Left lung (tissue), 4 donors: ENCODE measurements at regions not wholly inside any gene's neighbourhood (a gene's known extent, or its start where the extent isn't known, plus 50 kb on each side); places are given as distances from the start of the nearest gene placed in this dataset.

Experiments used
- ATAC-seq: fragments of 200-7000 bp; cut with Tn5 transposase; one replicate; pipeline ENCODE4 v1.9.1; 2020; ENCODE audit warnings: moderate library complexity
- DNase-seq, 4 donors: peaks; one replicate each; pipeline ENCODE4 v3.0.0-alpha.2; 2013 to 2020
- H3K27ac ChIP-seq, 2 donors: fragments of 200-600 bp; sonication (generic) in 1 of 2; one replicate each; pipeline versions ENCODE4 v1.5.0 to v1.8.0; 2020 to 2021
- H3K27me3 ChIP-seq, 2 donors: fragments of 200-600 bp; sonication (generic) in 1 of 2; one replicate each; pipeline versions ENCODE4 v1.5.0 to v1.8.0; 2020 to 2021
- H3K36me3 ChIP-seq, 2 donors: fragments of 200-600 bp; sonication (generic) in 1 of 2; one replicate each; pipeline versions ENCODE4 v1.5.0 to v1.8.0; 2020 to 2021
- H3K4me1 ChIP-seq, 2 donors: fragments of 200-600 bp; one replicate each; pipeline ENCODE4 v1.8.0; 2021
- H3K4me3 ChIP-seq, 2 donors: fragments of 200-600 bp; sonication (generic) in 1 of 2; one replicate each; pipeline versions ENCODE4 v1.5.0 to v1.8.0; 2020 to 2021; ENCODE audit warnings: mild to moderate bottlenecking in 1 of 2
- H3K9me3 ChIP-seq, 2 donors: fragments of 200-600 bp; sonication (generic) in 1 of 2; one replicate each; pipeline versions ENCODE4 v1.5.0 to v1.8.0; 2020 to 2021
- intact Hi-C, 2 donors: fragments of 100-400 bp; cut with DNase I; formaldehyde crosslinking; loops; one replicate each; pipeline versions ENCODE4 v1.11.2 to v1.14.2; 2022
- TF ChIP-seq, protein P1 (sequence below), 2 donors: fragments of 200-600 bp; sonication (generic) in 1 of 2; IDR thresholded peaks; one replicate each; pipeline versions ENCODE4 v1.5.0 to v1.8.0; 2021; ENCODE audit warnings: antibody characterized with exemption in 2 of 2
- donor health status: DM: no; HTN: yes; CAD: no.
- donor health status: DM: no; HTN: no; CAD: no.

DNA sequence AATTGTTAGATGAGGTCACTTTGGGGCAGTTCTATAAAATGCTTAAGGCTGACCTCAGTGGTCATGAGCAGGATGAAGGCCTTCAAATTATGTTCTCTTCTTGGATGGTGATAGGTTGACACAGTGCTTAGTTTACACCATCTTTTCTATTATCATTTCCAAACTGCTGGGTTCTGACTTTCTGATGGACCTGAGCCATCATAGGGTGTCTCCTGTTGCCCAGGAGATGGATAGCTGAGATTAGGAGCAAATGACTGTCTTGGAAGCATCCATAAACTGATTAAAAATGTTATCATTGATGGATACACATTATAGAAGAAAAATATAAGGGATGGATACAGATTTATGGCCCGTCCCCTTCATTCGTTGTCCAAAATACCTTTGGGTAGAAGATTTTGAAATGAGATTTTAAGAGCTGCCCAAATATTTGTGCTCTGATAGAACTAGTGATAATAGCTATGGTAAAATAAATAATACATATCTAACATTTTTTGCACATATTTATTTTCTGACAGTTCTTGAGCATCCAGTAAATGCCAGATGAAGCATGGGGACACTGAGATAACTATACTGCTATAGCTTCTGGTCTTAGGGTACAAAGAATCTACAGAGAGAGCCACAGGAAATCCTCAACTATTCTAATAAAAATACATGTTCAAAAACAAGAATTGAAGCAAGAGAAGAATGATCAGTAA lies 839.4 kb upstream of the LCORL start:
- Histone ChIP-seq H3K9me3 (no peaks in the 10 kb centered on the region), H3K27ac (no peak overlapping the region), H3K4me3 (no peak overlapping the region), H3K36me3 (no peaks in the 10 kb centered on the region), H3K27me3 (no peaks in the 10 kb centered on the region), H3K4me1 (no peaks in the 10 kb centered on the region)
- intact Hi-C loops: no loop called here
- no peak for ATAC-seq
- no peak for DNase-seq
- TF ChIP-seq, protein P1, sequence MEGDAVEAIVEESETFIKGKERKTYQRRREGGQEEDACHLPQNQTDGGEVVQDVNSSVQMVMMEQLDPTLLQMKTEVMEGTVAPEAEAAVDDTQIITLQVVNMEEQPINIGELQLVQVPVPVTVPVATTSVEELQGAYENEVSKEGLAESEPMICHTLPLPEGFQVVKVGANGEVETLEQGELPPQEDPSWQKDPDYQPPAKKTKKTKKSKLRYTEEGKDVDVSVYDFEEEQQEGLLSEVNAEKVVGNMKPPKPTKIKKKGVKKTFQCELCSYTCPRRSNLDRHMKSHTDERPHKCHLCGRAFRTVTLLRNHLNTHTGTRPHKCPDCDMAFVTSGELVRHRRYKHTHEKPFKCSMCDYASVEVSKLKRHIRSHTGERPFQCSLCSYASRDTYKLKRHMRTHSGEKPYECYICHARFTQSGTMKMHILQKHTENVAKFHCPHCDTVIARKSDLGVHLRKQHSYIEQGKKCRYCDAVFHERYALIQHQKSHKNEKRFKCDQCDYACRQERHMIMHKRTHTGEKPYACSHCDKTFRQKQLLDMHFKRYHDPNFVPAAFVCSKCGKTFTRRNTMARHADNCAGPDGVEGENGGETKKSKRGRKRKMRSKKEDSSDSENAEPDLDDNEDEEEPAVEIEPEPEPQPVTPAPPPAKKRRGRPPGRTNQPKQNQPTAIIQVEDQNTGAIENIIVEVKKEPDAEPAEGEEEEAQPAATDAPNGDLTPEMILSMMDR (IDR thresholded peaks at IDR 0.05): no peak

DNA sequence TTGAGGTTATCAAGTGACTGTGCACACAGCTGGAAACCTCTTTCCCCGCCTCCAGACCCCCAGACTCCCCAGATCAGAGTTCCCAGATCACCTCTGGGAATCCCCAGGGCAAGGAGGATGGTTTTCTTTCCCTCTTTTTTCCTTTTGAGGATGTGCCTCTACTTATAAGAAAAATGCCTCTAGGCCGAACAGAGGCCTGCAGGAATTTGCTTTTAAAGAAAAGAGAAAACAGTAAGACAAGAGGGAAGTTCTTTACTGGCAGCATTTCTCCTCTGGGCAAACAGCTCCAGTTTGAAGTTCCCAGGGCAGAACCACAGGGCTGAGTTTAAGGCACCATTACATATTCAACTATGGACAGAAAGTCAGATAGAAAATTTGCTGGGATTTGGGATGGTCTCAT lies 837.9 kb upstream of the LCORL start:
- Histone ChIP-seq H3K9me3 (no peaks in the 10 kb centered on the region), H3K27me3 (no peaks in the 10 kb centered on the region), H3K27ac (no peak overlapping the region), H3K4me1 (no peaks in the 10 kb centered on the region), H3K36me3 (no peaks in the 10 kb centered on the region), H3K4me3 (no peak overlapping the region)
- TF ChIP-seq, protein P1 (IDR thresholded peaks at IDR 0.05): no peak
- DNase-seq (no peak), ATAC-seq (no peak)
- intact Hi-C loops: no loop called here

DNA sequence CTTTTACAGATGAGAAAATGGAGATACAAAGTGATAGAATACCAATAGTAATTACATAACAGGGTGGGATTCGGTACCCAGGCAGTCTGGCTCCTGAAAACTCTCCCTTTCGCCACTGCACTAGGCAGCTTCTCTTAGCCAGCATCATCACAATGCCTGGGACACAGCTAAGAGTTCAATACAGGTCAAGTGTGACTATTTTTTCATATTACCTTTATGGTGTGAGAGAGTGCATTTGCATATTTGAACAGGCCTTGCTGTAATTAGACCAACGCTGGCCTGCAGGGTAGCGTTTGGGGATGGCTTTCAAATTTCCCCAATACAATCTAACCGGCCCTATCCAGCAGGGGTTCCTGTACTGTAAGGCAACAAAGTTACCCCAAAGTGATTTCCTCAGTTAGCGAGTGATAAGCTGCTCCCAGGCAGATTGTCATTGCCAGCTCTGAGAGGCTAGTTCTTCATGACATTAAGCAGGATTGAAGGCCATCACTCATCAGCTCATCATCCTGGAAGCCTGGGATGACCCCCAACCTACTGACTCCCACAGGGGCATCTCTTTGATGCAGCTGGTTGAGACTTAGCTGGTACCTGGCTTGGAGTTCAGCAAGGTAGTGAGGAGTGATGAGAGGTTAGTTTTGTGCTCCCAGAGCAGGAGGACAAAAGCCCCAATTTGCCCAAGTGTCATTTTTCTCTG lies 836.8 kb upstream of the LCORL start:
- TF ChIP-seq, protein P1 (IDR thresholded peaks at IDR 0.05): no peak
- no peak overlapping the region for H3K4me3 ChIP-seq
- no peaks in the 10 kb centered on the region for H3K36me3 ChIP-seq
- H3K27me3 ChIP-seq: no peaks in the 10 kb centered on the region
- H3K9me3 ChIP-seq: no peaks in the 10 kb centered on the region
- no peaks in the 10 kb centered on the region for H3K4me1 ChIP-seq
- no peak overlapping the region for H3K27ac ChIP-seq
- DNase-seq (no peak), ATAC-seq (no peak)
- intact Hi-C loops: no loop called here

DNA sequence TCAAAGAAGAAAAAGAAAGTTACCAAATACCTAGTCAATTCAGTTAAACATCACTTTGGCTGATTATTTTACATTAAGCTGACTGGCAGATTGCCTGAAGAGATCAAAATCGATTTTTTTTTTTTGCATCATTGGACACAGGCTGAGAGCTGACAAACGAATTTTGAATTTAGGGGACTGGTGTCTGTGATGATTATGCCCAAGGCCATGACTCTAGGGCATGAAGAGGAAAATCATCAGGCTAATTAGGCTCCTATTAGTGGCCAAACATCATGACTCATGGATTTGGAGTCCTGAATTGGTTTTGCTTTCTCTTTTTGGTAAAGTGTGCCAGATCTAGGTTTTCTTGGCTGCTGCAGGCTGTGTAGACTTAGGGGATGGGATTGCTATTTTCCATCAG lies 829.3 kb upstream of the LCORL start:
- Histone ChIP-seq H3K4me3 (no peak overlapping the region), H3K4me1 (no peaks in the 10 kb centered on the region), H3K27ac (no peak overlapping the region), H3K9me3 (peaks cover 0 to 3% of the 10 kb centered on the region in 2 donors), H3K36me3 (no peaks in the 10 kb centered on the region), H3K27me3 (no peaks in the 10 kb centered on the region)
- TF ChIP-seq, protein P1 (IDR thresholded peaks at IDR 0.05): no peak
- DNase-seq: no peak
- ATAC-seq: no peak
- intact Hi-C loops: no loop called here

DNA sequence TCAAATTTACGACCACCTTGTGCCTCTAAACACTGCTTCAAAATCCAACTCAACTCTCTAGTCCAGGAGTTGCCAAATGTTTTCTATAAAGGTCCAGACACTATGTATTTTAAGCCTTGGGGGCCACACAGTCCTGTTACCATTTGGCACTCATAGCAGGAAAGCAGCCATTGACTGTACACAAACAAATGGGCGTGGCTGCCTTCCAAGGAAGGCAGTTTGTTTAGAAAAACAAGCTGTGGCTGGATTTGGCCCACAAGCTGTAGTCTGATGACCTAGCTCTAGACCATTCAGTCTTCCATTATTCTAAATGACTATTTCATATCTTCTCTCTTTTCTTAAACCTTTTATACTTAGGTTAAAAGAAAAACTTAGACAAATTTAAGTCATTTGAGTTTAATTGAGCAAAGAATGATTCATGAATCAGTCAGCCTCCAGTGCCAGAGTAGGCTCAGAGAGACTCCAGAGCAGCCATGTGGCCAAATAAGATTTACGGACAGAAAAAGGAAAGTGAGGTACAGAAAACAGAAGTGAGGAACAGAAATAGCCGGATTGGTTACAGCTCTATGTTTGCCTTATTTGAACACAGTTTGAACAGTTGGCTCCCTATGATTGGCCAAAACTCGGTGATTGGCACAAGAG lies 825.8 kb upstream of the LCORL start:
- Histone ChIP-seq H3K27me3 (no peaks in the 10 kb centered on the region), H3K4me1 (no peaks in the 10 kb centered on the region), H3K9me3 (peaks cover 0 to 16% of the 10 kb centered on the region in 2 donors), H3K27ac (no peak overlapping the region), H3K36me3 (no peaks in the 10 kb centered on the region), H3K4me3 (no peak overlapping the region)
- ATAC-seq (no peak), DNase-seq (peak in 2 of 4 donors; percentile 16 to 50)
- TF ChIP-seq, protein P1 (IDR thresholded peaks at IDR 0.05): no peak
- intact Hi-C loops: no loop called here
